ENCODE measurements at regions not wholly inside any gene's neighbourhood (a gene's known extent, or its start where the extent isn't known, plus 50 kb on each side); places are given as distances from the start of the nearest gene placed in this dataset.

GRCh38 chr18:52289392-52289791 lies 50.6 kb upstream of the DCC start:
- no peak for DNase-seq (ENCODE audit: low spot score)
